ENCODE measurements at regions not wholly inside any gene's neighbourhood (a gene's known extent, or its start where the extent isn't known, plus 50 kb on each side); places are given as distances from the start of the nearest gene placed in this dataset.

DNA sequence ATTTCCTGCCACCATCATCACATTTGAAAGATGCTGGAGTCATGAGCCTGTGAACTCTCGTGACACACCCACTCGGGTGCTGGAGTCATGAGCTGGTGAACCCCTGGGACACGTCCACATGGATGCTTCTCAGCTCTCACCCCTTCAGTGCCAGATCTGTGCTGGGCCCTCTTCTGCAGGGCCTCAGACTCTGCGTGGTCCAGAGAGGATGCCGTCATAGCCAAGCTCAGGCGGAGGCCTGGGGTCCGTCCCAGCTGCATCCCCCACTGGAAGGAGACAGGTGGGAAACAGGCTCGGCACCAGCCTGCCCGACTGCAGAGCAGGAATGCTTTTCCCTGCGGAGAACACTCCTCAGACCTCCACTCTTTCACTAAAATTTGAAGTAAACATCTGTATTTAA, 156.5 kb upstream of the PPP2R2D start:
- no peaks in the 10 kb centered on the region for H3K36me3 ChIP-seq (ENCODE audit: insufficient read depth)
- H3K27me3 ChIP-seq (ENCODE audit: insufficient read depth, low read depth), result peaks cover 3% of the 10 kb centered on the region; the same call in 1 of the 2 replicates
- no peak overlapping the region for H3K4me3 ChIP-seq (IDR thresholded peaks at IDR 0.05; ENCODE audit: insufficient read depth, low read depth, low read length)
- TF ChIP-seq, protein P1, sequence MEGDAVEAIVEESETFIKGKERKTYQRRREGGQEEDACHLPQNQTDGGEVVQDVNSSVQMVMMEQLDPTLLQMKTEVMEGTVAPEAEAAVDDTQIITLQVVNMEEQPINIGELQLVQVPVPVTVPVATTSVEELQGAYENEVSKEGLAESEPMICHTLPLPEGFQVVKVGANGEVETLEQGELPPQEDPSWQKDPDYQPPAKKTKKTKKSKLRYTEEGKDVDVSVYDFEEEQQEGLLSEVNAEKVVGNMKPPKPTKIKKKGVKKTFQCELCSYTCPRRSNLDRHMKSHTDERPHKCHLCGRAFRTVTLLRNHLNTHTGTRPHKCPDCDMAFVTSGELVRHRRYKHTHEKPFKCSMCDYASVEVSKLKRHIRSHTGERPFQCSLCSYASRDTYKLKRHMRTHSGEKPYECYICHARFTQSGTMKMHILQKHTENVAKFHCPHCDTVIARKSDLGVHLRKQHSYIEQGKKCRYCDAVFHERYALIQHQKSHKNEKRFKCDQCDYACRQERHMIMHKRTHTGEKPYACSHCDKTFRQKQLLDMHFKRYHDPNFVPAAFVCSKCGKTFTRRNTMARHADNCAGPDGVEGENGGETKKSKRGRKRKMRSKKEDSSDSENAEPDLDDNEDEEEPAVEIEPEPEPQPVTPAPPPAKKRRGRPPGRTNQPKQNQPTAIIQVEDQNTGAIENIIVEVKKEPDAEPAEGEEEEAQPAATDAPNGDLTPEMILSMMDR (conservative IDR thresholded peaks at IDR 0.05; ENCODE audit: low read depth, low read length), result no peak
- no peak overlapping the region for H3K27ac ChIP-seq
- H4K20me1 ChIP-seq (ENCODE audit: insufficient read depth), result no peaks in the 10 kb centered on the region
- no peaks in the 10 kb centered on the region for H3K4me1 ChIP-seq (ENCODE audit: low read depth, poor library complexity, severe bottlenecking)
- no peaks in the 10 kb centered on the region for H3K79me2 ChIP-seq (ENCODE audit: insufficient read depth, low read depth)
- H3K4me2 ChIP-seq, result no peak overlapping the region
- no peak overlapping the region for H3K9ac ChIP-seq
- H2AFZ ChIP-seq (ENCODE audit: low read depth), result peak overlapping the region; percentile 18; the same call in 1 of the 2 replicates

DNA sequence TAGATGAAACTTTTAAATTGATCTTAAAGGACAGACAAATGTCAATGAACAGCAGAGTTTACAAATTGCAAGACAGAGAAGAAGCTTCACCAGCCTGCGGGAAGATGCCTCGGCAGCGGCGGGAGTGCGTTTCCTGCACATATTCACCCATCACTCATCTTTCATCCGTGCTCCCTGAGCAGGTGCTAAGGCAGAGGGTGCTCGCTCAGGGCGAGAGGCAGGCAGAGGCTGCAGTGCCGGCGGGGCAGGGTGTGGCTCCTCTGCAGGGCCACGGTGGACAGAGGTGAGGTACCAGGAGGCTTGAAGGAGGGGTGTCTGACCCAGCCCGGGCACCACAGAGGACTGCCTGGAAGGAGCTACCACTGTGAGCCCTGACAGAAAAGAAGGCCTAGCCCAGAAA, 155.2 kb upstream of the PPP2R2D start:
- no peak overlapping the region for H3K9ac ChIP-seq
- H3K27ac ChIP-seq, result no peak overlapping the region

DNA sequence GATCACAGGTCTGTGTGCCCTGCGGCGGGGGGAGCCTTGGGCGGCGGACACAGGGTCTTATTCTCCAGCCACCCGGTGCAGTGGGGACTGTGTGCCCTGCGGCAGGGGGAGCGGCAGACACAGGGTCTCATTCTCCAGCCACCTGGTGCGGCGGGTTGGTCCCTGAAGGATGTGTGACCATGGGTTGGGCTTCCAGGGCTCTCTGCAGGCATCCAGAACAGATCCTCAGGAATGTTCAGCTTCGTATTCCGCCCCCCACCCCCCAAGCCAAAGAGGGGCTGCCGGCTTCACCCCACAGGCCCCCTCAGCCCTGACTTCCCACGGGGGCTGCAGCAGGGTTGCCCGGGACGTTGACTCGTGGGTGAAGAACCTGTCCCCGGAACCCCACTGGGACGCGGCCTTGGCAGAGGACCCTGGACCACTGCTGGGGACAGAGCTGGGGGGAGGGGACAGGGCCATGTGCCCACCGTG, 154.5 kb upstream of the PPP2R2D start:
- Histone ChIP-seq H3K79me2 (ENCODE audit: insufficient read depth, low read depth) (no peaks in the 10 kb centered on the region), H3K4me2 (no peak overlapping the region), H3K27me3 (ENCODE audit: insufficient read depth, low read depth) (peaks cover 3% of the 10 kb centered on the region; the same call in 1 of the 2 replicates), H3K4me1 (ENCODE audit: low read depth, poor library complexity, severe bottlenecking) (no peaks in the 10 kb centered on the region), H4K20me1 (ENCODE audit: insufficient read depth) (no peaks in the 10 kb centered on the region), H3K4me3 (IDR thresholded peaks at IDR 0.05; ENCODE audit: insufficient read depth, low read depth, low read length) (no peak overlapping the region), H3K36me3 (ENCODE audit: insufficient read depth) (no peaks in the 10 kb centered on the region), H2AFZ (ENCODE audit: low read depth) (no peak overlapping the region), H3K27ac (no peak overlapping the region), H3K9ac (no peak overlapping the region)
- TF ChIP-seq, protein P1 (conservative IDR thresholded peaks at IDR 0.05; ENCODE audit: low read depth, low read length), result no peak

More for the DNA sequence above, 155.2 kb upstream of the PPP2R2D start:
- Histone ChIP-seq H2AFZ (ENCODE audit: low read depth) (no peak overlapping the region), H3K79me2 (ENCODE audit: insufficient read depth, low read depth) (no peaks in the 10 kb centered on the region), H3K27me3 (ENCODE audit: insufficient read depth, low read depth) (peaks cover 3% of the 10 kb centered on the region; the same call in 1 of the 2 replicates), H4K20me1 (ENCODE audit: insufficient read depth) (no peaks in the 10 kb centered on the region), H3K4me1 (ENCODE audit: low read depth, poor library complexity, severe bottlenecking) (no peaks in the 10 kb centered on the region), H3K4me3 (IDR thresholded peaks at IDR 0.05; ENCODE audit: insufficient read depth, low read depth, low read length) (no peak overlapping the region), H3K36me3 (ENCODE audit: insufficient read depth) (no peaks in the 10 kb centered on the region), H3K4me2 (no peak overlapping the region)
- TF ChIP-seq, protein P1 (conservative IDR thresholded peaks at IDR 0.05; ENCODE audit: low read depth, low read length), result no peak

DNA sequence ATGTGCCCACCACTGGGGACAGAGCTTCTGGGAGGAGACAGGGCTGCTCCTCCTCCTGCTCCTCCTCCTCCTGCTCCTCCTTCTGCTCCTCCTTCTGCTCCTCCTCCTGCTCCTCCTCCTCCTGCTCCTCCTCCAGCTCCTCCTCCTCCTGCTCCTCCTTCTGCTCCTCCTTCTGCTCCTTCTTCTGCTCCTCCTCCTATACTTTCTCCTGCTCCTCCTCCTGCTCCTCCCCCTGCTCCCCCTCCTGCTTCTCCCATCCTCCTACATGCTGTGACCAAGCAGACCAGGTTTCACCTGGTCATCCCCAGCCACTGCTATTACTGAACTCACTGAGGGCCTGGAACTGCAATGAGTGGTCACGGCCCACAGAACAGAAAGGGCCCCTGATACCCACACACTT, 154.0 kb upstream of the PPP2R2D start:
- Histone ChIP-seq H3K4me3 (IDR thresholded peaks at IDR 0.05; ENCODE audit: insufficient read depth, low read depth, low read length) (no peak overlapping the region), H3K79me2 (ENCODE audit: insufficient read depth, low read depth) (no peaks in the 10 kb centered on the region), H3K4me2 (no peak overlapping the region), H3K4me1 (ENCODE audit: low read depth, poor library complexity, severe bottlenecking) (no peaks in the 10 kb centered on the region), H3K27me3 (ENCODE audit: insufficient read depth, low read depth) (peaks cover 3% of the 10 kb centered on the region; the same call in 1 of the 2 replicates), H3K27ac (no peak overlapping the region), H2AFZ (ENCODE audit: low read depth) (no peak overlapping the region), H4K20me1 (ENCODE audit: insufficient read depth) (no peaks in the 10 kb centered on the region), H3K36me3 (ENCODE audit: insufficient read depth) (no peaks in the 10 kb centered on the region), H3K9ac (no peak overlapping the region)
- TF ChIP-seq, protein P1 (conservative IDR thresholded peaks at IDR 0.05; ENCODE audit: low read depth, low read length), result no peak
